ENCODE measurements at regions not wholly inside any gene's neighbourhood (a gene's known extent, or its start where the extent isn't known, plus 50 kb on each side); places are given as distances from the start of the nearest gene placed in this dataset. TPM values are rescaled to one million over a fixed set of nuclear protein-coding genes. Genes with fewer than 3 reads are reported as not detected.
A peak's percentile ranks its signal among the peaks of the same experiment; 100 is the strongest.

DNA sequence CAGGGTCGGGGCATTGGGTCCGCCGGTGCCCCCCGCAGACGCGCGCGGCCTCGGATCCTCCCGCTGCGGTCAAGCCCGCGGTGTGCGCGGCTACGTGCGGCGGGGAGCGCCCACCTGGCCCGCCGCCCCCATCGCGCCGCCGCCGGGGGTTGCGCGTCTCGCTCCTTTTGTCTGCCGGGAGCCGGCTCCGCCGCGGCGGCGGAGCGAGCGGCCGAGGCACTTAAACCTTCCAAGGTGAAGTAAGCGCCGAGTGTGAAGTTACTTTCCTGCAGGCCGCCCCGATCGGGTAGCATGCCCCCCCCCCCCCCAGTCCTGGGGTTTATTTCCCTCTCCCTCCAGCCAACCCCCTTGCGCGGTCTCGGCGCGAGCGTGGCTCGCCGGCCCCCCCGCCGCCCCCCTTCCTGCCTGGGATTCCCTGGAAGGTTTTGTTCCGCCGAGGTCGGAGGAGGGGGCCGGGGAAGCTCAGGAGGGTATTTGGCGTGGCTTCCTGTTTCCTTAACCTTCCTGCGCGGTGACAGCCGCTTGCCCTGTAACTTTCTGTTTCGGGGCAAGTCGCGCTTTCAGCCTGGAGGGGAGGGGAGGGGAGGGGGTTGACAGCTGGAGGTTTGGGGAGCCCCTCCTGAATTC lies 56.6 kb upstream of the GSE1 start:
- intact Hi-C loops (cut with DNase I), result no loop called here
- ATAC-seq, result no peak
- peak; percentile 74 for DNase-seq (ENCODE audit: low spot score)

DNA sequence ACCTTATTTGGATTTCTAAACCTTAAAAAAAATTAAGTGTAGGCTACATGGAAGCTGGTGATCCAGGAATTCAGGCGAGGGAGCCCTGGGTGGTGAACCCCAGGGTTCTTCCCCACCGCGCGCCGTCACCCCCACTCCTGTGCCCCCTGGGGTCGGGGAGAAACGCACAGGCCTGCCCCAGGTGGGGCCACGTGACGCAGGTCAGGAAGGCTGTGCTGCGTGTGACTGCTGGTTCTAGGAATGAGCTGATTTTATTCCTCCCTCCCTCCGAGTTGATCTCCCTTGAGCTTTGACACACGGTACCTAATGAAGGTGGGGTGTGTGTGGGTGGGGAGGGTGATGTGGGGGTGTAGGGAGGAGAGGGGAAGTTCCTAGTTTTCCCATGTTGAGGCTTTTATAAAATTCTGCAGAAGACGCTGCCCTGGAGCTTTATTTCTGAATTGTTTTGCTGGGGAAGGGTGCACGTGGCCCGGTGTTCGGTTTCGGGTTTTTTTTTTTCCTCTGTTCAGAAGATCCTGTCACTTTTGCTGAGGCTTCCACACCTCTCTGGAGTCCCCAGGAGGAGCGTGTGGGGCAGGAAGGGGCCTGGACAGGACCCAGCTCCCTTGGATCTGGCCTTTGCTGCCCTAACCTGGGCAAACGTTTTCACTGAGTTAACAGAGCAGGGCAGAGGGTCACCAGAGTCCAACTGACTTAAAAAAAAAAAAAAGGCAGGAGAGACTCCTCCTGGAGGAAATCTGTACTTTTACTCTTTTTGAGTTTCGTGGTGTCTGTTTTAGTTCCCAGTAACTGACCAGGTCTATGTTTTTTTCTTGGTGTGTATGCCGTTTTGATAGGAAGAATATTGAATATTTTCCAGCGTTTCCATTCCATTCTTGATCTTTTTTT lies 55.8 kb upstream of the GSE1 start:
- intact Hi-C loops (cut with DNase I), result no loop called here
- DNase-seq (ENCODE audit: low spot score) (no peak), ATAC-seq (peak; percentile 6)

DNA sequence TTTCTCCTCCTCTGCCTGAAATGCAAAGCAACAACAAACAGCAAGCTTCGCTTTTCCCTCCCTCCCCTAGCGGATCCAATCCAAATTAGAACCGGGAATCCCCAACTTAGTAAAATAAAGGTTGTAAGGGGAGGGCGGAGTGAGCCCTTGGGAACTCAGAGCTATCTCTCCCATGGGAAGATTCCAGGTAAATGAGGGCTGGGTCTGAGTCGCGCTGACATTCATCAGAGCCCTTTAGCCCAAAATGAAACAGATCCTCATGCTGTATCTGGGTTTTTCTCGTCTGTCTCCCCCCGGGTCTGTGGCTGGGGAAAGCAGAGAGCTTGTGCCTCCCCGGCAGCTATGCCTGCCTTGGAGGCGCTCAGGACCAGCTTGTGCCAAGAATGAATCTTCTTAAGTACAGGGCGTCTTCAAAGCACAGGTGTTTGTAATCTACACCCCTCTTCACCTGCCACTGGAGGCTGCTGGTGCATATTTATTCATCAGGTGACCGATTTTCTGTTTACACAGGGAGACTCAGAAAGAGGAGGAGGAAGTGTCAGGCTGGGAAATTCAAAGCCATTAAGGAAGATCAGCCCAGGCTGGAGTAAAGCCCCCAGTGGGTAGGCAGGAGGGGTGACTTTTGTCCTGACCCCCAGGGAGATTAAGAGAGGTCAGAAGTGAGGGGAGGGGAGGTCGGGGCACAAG lies 55.0 kb upstream of the GSE1 start:
- intact Hi-C loops (cut with DNase I), result no loop called here
- DNase-seq (ENCODE audit: low spot score) (no peak), ATAC-seq (no peak)

DNA sequence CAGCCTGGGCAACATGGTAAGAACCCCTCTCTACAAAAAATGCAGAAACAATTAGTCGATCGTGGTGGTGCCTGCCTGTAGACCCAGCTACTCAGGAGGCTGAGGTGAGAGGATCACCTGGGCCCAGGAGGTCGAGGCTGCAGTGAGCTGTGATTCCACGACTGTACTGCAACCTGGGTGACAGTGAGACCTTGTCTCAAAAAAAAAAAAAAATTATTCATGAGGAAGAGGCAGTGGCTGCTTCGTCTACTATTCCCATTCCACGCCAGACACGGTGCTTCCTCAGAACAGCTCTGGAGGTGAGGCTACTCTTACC lies 52.2 kb upstream of the GSE1 start:
- intact Hi-C loops (cut with DNase I), result no loop called here
- ATAC-seq, result no peak

DNA sequence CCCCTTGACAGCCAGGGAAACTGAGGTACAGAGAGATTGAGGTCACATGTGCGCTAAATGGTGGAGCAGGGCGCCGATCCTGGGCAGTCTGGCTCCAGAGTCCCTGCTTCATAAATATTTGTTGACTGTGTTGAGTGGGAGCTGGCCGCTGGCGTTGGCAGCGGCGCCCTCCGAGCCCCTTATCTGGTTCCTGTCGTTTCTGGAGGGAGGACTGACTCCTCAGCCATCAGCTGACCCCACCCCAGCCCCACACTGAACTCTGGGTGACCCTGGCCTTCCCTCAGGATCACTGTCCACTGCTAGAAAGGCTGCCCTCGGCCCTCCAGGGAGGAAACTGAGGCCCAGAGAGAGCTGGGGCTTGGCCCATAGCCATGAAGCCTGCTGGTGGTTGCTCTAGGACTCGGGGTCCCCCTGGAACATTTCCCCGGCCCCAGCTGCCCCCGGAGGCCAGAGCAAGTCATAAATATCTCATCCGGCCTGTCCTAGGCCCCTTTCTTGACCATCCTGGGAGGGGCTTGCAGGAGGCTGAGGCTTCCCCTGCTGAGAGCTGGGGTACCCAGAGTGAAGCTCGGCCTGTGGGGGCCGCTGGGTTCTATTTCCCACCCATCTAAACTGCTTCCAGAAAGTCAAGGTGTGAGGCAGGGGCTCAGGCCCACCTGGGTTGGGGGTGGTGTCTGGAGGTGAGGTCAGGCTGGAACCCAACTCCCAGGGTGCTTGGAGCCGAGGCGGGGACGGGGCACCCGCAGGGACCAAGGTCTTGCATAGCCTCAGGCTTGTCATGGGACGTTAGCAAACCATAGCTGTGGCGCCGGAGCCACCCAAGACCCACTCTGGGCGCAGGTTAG lies 51.7 kb upstream of the GSE1 start:
- DNase-seq (ENCODE audit: low spot score) (no peak), ATAC-seq (no peak)
- intact Hi-C loops (cut with DNase I), result no loop called here

More for the DNA sequence above, 52.2 kb upstream of the GSE1 start:
- DNase-seq (ENCODE audit: low spot score), result no peak

DNA sequence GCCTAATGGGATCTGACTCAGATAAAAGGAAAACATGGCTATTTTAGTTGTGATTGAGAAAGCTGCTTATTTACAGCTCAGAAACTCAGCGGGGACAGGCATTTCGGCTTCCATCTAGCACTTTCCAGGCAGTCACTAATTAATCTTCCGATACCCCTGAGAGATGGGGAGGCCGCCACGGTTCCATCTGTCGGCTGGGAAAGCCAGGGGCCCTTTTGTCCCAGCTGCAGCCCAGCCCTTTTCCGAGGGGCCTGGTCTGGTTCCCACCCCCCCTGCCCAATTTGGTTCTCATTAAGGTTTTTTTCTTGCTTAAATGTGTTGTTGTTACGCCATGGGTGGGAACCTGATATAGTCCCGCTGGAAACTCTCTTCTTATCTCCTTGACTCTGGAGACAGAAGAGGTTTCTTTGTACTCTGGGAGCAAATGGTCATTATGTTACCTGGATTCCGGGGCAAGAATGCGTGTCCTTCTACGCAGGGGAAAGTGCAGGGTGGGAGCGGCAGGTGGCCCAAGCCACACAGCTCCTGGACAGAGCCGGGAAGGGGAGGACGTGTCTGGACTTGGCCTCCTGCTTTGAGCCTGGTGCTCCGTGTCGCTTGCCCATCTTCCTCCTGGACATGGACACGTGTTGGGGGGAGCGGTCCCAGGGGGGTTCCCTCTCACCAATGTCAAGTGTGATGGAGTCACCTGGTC lies 50.9 kb upstream of the GSE1 start:
- DNase-seq (ENCODE audit: low spot score), result no peak
- no peak for ATAC-seq
- intact Hi-C loops (cut with DNase I), result no loop called here

DNA sequence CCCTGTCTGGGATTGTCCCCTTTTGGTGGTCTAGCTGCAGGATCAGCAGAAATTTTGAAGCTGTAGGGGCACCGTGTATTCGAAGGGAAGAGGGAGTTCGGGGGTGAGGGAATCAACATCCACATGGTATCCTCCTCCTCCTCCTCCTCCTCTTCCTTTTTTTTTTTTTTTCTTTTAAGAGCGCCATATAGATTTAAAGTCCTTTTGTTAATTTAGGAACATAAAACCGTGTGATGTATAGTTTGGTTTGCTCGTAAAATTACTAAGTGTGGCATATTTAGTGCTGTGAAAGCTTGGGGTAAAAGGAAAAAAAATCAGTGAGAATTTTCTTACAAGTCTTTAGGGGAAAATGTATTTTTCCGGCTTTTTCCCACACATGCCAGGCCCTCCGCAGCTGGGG lies 50.1 kb upstream of the GSE1 start:
- ATAC-seq, result no peak
- DNase-seq (ENCODE audit: low spot score), result no peak
- intact Hi-C loops (cut with DNase I), result no loop called here

Small RNA genes in the stretch of these regions (microRNA-seq; reads per million reads assigned to microRNA genes)
- not detected for gene MIR5093
